PC-9 (cell line): ENCODE measurements at regions not wholly inside any gene's neighbourhood (a gene's known extent, or its start where the extent isn't known, plus 50 kb on each side); places are given as distances from the start of the nearest gene placed in this dataset.

Source experiments
- BruUV-seq: library from RNA; stranded (reverse); fragments of 400-500 nt; replicated peaks from 2 replicates; lab custom pipeline; 2021; lab: Mats Ljungman, UMichigan
- CTCF ChIA-PET: fragments of 300-600 bp; sonication (Branson Sonifier 250); formaldehyde crosslinking; loops from one replicate; lab custom pipeline; 2022; ENCODE audit warnings: antibody characterized with exemption; lab: Charles Lee
- POLR2A ChIA-PET: fragments of 300-600 bp; sonication (Branson Sonifier 250); formaldehyde crosslinking; loops from one replicate; lab custom pipeline; 2022; ENCODE audit warnings: antibody characterized with exemption; ENCODE audit not compliant: unreplicated experiment; lab: Charles Lee
- DNase-seq, 2 experiments: peaks; one replicate each; pipeline versions ENCODE4 v3.0.0 to v3.0.0-alpha.2; 2015 to 2022; ENCODE audit warnings: mixed read lengths in 1 of 2
- H2AFZ ChIP-seq: fragments of 200-600 bp; sonication (generic); 2 replicates; pipeline ENCODE4 v1.8.1; 2017; ENCODE audit warnings: antibody characterized with exemption
- H3F3A ChIP-seq: fragments of 200-600 bp; sonication (generic); 2 replicates; pipeline ENCODE4 v1.8.1; 2017; ENCODE audit warnings: antibody characterized with exemption, mild to moderate bottlenecking, low read depth; ENCODE audit not compliant: insufficient read depth
- H3K27ac ChIP-seq: fragments of 200-600 bp; sonication (generic); 2 replicates; pipeline ENCODE4 v1.6.1; 2016; ENCODE audit warnings: mixed run types
- H3K27me3 ChIP-seq: fragments of 200-600 bp; sonication (generic); 2 replicates; pipeline ENCODE4 v1.6.1; 2016; ENCODE audit warnings: low read depth, mixed run types; ENCODE audit not compliant: insufficient read depth
- H3K36me3 ChIP-seq: fragments of 200-600 bp; sonication (generic); 2 replicates; pipeline ENCODE4 v1.6.1; 2016; ENCODE audit warnings: low read depth, mixed run types
- H3K4me1 ChIP-seq: fragments of 200-600 bp; sonication (generic); replicated peaks from 2 replicates; pipeline ENCODE4 v1.6.1; 2016; ENCODE audit warnings: mixed run types; ENCODE audit not compliant: insufficient read depth
- H3K4me2 ChIP-seq: fragments of 200-600 bp; sonication (generic); 2 replicates; pipeline ENCODE4 v1.6.1; 2017; ENCODE audit warnings: mixed run types
- H3K4me3 ChIP-seq: fragments of 200-600 bp; sonication (generic); 2 replicates; pipeline ENCODE4 v1.6.1; 2016; ENCODE audit warnings: mixed run types
- H3K79me2 ChIP-seq: fragments of 200-600 bp; sonication (generic); 2 replicates; pipeline ENCODE4 v1.6.1; 2017; ENCODE audit warnings: low read depth, mixed run types
- H3K9me2 ChIP-seq: fragments of 200-600 bp; sonication (generic); 2 replicates; pipeline ENCODE4 v1.8.1; 2017; ENCODE audit warnings: mild to moderate bottlenecking; ENCODE audit not compliant: insufficient read depth
- H3K9me3 ChIP-seq: fragments of 200-600 bp; sonication (generic); 2 replicates; pipeline ENCODE4 v1.8.1; 2016; ENCODE audit warnings: low read depth; ENCODE audit not compliant: insufficient read depth
- H4K20me1 ChIP-seq: fragments of 200-600 bp; sonication (generic); 2 replicates; pipeline ENCODE4 v1.8.1; 2017; ENCODE audit not compliant: insufficient read depth
- CTCF ChIP-seq: fragments of 200-600 bp; sonication (generic); conservative IDR thresholded peaks from 2 replicates; pipeline ENCODE4 v1.6.1; 2017; ENCODE audit warnings: mixed run types, antibody characterized with exemption, mild to moderate bottlenecking, moderate library complexity
- EZH2 ChIP-seq: fragments of 200-600 bp; sonication (generic); IDR thresholded peaks from 2 replicates; pipeline ENCODE4 v1.8.0; 2017; ENCODE audit warnings: antibody characterized with exemption, low read depth
- intact Hi-C: fragments of 100-400 bp; cut with micrococcal nuclease; formaldehyde crosslinking; loops from one replicate; pipeline ENCODE4 v1.10.0; 2022; ENCODE audit not compliant: unreplicated experiment

DNA sequence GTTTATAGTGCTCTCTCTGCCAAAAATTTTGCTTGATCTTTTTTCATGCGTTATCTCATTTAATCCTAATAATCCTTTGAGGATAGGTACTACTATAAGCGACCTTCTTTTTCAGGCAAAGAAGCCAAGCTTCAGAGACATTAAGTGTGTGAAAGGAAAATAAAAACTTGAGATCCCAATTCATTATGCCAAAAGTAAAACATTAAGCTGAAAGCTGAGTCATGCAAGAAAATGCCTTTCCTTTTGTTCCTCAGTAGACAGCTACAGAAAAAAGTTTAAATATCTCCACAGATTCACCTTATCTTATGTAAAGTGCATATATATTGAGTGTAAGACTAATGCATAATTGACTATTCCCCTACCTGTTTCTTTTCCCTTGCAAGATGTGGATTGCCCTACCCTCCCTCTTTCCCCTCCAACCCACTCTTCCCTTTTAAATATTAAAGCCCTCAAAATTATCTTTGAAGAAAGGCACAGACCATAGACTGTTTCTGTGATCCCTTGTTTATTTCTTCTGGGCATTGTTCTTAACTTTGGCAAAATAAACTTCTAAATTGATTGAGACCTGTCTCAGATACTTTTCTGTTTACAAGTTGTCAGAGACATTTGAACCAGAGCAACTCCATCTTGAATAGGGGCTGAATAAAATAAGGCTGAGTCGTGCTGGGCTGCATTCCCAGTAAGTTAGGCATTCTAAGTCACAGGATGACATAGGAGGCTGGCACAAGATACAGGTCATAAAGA is 1139.9 kb upstream of the LRRN3 start:
- H3K4me1 ChIP-seq, result no peaks in the 10 kb centered on the region
- ChIA-PET CTCF (no interaction called here), POLR2A (no interaction called here)
- no peaks in the 10 kb centered on the region for H3K27me3 ChIP-seq
- no peaks in the 10 kb centered on the region for H4K20me1 ChIP-seq
- intact Hi-C loops, result no loop called here
- H3K4me3 ChIP-seq, result no peak overlapping the region
- H3K79me2 ChIP-seq, result no peaks in the 10 kb centered on the region
- H3K9me2 ChIP-seq, result no peaks in the 10 kb centered on the region
- H2AFZ ChIP-seq, result no peak overlapping the region
- H3K4me2 ChIP-seq, result no peak overlapping the region
- no peaks in the 10 kb centered on the region for H3K36me3 ChIP-seq
- TF ChIP-seq CTCF, result no peak
- TF ChIP-seq EZH2, result no peak
- no peak overlapping the region for H3K27ac ChIP-seq
- no peaks in the 10 kb centered on the region for H3K9me3 ChIP-seq
- H3F3A ChIP-seq, result no peaks in the 10 kb centered on the region
- BruUV-seq, result no TSS peak
- no peak for DNase-seq

- no peaks in the 10 kb centered on the region for H3K36me3 ChIP-seq
- H3K9me2 ChIP-seq, result no peaks in the 10 kb centered on the region
- H3K27ac ChIP-seq, result no peak overlapping the region
- no peaks in the 10 kb centered on the region for H3K27me3 ChIP-seq
- H3F3A ChIP-seq, result no peaks in the 10 kb centered on the region
- H3K79me2 ChIP-seq, result no peaks in the 10 kb centered on the region
- BruUV-seq, result no TSS peak
- no peak overlapping the region for H2AFZ ChIP-seq
- DNase-seq, result no peak
- ChIA-PET POLR2A (no interaction called here), CTCF (no interaction called here)
- TF ChIP-seq CTCF (no peak), EZH2 (no peak)
- intact Hi-C loops, result no loop called here
- H4K20me1 ChIP-seq, result no peaks in the 10 kb centered on the region
- H3K4me3 ChIP-seq, result no peak overlapping the region
- H3K9me3 ChIP-seq, result no peaks in the 10 kb centered on the region
- no peaks in the 10 kb centered on the region for H3K4me1 ChIP-seq
- no peak overlapping the region for H3K4me2 ChIP-seq
Observed at GRCh38 chr7:109951565-109951928, 1139.4 kb upstream of the LRRN3 start.

DNA sequence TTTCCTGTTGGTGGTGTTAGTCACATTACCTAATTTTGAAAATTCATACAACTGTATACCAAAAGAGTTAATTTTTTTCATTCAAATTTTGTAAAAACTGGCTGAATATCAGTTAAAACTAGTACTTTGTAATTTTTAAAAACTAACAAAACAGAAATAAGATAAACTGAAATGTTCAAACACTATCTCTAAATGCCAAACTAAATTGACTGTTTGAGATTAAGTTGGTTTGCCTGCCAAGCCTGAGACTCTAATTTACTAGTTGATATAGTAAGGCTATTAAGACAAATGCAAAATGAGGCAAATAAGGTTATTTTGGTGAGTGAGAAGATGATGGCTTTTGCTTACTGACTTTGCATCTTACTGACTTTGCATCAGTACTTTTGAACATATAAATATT is 1134.9 kb upstream of the LRRN3 start:
- H3K4me1 ChIP-seq, result no peaks in the 10 kb centered on the region
- H2AFZ ChIP-seq, result no peak overlapping the region
- no peaks in the 10 kb centered on the region for H4K20me1 ChIP-seq
- TF ChIP-seq CTCF (no peak), EZH2 (no peak)
- H3K27me3 ChIP-seq, result no peaks in the 10 kb centered on the region
- H3K4me3 ChIP-seq, result no peak overlapping the region
- no peaks in the 10 kb centered on the region for H3F3A ChIP-seq
- ChIA-PET CTCF (no interaction called here), POLR2A (no interaction called here)
- no TSS peak for BruUV-seq
- no peak for DNase-seq
- H3K27ac ChIP-seq, result no peak overlapping the region
- no peaks in the 10 kb centered on the region for H3K36me3 ChIP-seq
- H3K9me3 ChIP-seq, result no peaks in the 10 kb centered on the region
- intact Hi-C loops, result no loop called here
- no peak overlapping the region for H3K4me2 ChIP-seq
- H3K79me2 ChIP-seq, result no peaks in the 10 kb centered on the region
- H3K9me2 ChIP-seq, result no peaks in the 10 kb centered on the region
